Adrenal gland (tissue), 9 donors: ENCODE measurements at regions not wholly inside any gene's neighbourhood (a gene's known extent, or its start where the extent isn't known, plus 50 kb on each side); places are given as distances from the start of the nearest gene placed in this dataset.

Experiments used
- DNase-seq, 7 donors: peaks; one replicate each; pipeline ENCODE4 v3.0.0-alpha.2; 2019 to 2020
- H3K27ac ChIP-seq, 5 donors: fragments of 200-600 bp; sonication (generic) in 4 of 5; 1 replicate in 3 of 5; 2 replicates in 2 of 5; pipeline versions ENCODE4 v1.5.1 to v1.8.0; 2016 to 2020; ENCODE audit warnings: mild to moderate bottlenecking in 1 of 5
- H3K27me3 ChIP-seq: fragments of 200-600 bp; 2 replicates; pipeline ENCODE4 v1.8.0; 2021
- H3K36me3 ChIP-seq, 2 donors: fragments of 200-600 bp; replicated peaks in 1 of 2; 1 replicate in 1 of 2; 2 replicates in 1 of 2; pipeline versions ENCODE4 v1.5.1 to v1.8.0; 2018 to 2022
- H3K4me1 ChIP-seq, 2 donors: fragments of 200-600 bp; replicated peaks in 1 of 2; 1 replicate in 1 of 2; 2 replicates in 1 of 2; pipeline versions ENCODE4 v1.5.1 to v1.8.0; 2018 to 2021
- H3K4me3 ChIP-seq, 4 donors: fragments of 200-600 bp; sonication (generic) in 3 of 4; one replicate each; pipeline ENCODE4 v1.5.1; 2016 to 2018
- H3K9me3 ChIP-seq, 3 donors: fragments of 200-600 bp; sonication (generic) in 1 of 3; replicated peaks in 1 of 3; 1 replicate in 2 of 3; 2 replicates in 1 of 3; pipeline versions ENCODE4 v1.5.1 to v1.8.0; 2016 to 2021
- POLR2A ChIP-seq, 2 donors: fragments of 450-650 bp; IDR thresholded peaks; one replicate each; pipeline ENCODE4 v1.6.1; 2017; ENCODE audit warnings: antibody characterized with exemption in 2 of 2, mild to moderate bottlenecking in 2 of 2, moderate library complexity in 1 of 2
- WGBS, 4 donors: extraction: QIAGEN DNeasy Blood & Tissue Kit in 2 of 4; methylation state at CpG; one replicate each; pipeline versions ENCODE4 v1.1.5 to v1.1.7; 2013 to 2017; 5-methylcytosine and 5-hydroxymethylcytosine counted together
- intact Hi-C, 2 donors: fragments of 100-400 bp; cut with DNase I; formaldehyde crosslinking; loops; one replicate each; pipeline versions ENCODE4 v1.14.1 to v1.15.0; 2022 to 2023
- TF ChIP-seq, protein P1 (sequence below), 6 experiments: fragments of 450-650 bp in 4 of 6; fragments of 200-600 bp in 2 of 6; sonication (generic) in 1 of 6; IDR thresholded peaks; 1 replicate in 5 of 6; 2 replicates in 1 of 6; pipeline versions ENCODE4 v1.5.1 to v1.8.0; 2016 to 2021; ENCODE audit warnings: antibody characterized with exemption in 6 of 6, mild to moderate bottlenecking in 2 of 6, moderate library complexity in 1 of 6
- donor health status: healthy with polysubstance abuse.
- donor health status: Bipolar disorder and iron deficiency.
- donor health status: DM: yes; HTN: yes; CAD: no.
- donor health status: DM: no; HTN: no; CAD: no.
- donor health status: DM: no; HTN: no; CAD: no.

DNA sequence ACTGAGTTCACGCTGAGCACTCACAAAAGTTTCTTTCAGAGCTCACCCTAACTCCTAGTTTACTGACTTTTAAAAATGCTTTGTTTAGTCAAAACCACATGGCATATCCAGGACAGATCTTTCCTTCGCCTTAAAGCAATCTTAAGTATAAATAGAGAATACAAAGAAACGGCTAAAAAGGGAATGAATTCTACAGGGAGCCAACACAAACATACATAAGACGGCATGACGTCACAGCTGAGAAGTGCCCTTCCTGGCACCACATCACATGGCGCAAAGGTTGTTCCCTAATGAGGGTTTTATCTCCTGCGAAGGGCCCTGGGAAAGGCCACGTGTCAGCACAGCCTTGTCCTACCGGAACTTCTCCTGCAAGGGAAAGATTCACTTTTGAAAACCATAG, 141.3 kb downstream of the IRX1 start:
- Histone ChIP-seq H3K9me3 (no peaks in the 10 kb centered on the region), H3K27me3 (no peaks in the 10 kb centered on the region), H3K4me3 (no peak overlapping the region), H3K27ac (no peak overlapping the region), H3K4me1 (no peaks in the 10 kb centered on the region), H3K36me3 (no peaks in the 10 kb centered on the region)
- 63 to 69% (median 65%) methylated on average over 9 of the region's 9 CpGs for WGBS, 4 donors
- intact Hi-C loops, result no loop called here
- no peak for DNase-seq
- TF ChIP-seq, protein P1, sequence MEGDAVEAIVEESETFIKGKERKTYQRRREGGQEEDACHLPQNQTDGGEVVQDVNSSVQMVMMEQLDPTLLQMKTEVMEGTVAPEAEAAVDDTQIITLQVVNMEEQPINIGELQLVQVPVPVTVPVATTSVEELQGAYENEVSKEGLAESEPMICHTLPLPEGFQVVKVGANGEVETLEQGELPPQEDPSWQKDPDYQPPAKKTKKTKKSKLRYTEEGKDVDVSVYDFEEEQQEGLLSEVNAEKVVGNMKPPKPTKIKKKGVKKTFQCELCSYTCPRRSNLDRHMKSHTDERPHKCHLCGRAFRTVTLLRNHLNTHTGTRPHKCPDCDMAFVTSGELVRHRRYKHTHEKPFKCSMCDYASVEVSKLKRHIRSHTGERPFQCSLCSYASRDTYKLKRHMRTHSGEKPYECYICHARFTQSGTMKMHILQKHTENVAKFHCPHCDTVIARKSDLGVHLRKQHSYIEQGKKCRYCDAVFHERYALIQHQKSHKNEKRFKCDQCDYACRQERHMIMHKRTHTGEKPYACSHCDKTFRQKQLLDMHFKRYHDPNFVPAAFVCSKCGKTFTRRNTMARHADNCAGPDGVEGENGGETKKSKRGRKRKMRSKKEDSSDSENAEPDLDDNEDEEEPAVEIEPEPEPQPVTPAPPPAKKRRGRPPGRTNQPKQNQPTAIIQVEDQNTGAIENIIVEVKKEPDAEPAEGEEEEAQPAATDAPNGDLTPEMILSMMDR (IDR thresholded peaks at IDR 0.05), result no peak
- no peak for TF ChIP-seq POLR2A (IDR thresholded peaks at IDR 0.05)

- no peaks in the 10 kb centered on the region for H3K4me1 ChIP-seq
- no peak for DNase-seq
- no peaks in the 10 kb centered on the region for H3K9me3 ChIP-seq
- H3K4me3 ChIP-seq, result no peak overlapping the region
- no peaks in the 10 kb centered on the region for H3K36me3 ChIP-seq
- intact Hi-C loops, result no loop called here
- no peak overlapping the region for H3K27ac ChIP-seq
- 58 to 79% (median 73%) methylated on average over 3 of the region's 3 CpGs for WGBS, 4 donors
- no peaks in the 10 kb centered on the region for H3K27me3 ChIP-seq
- TF ChIP-seq, protein P1 (IDR thresholded peaks at IDR 0.05), result no peak
- no peak for TF ChIP-seq POLR2A (IDR thresholded peaks at IDR 0.05)
Measured at GRCh38 chr5:3738919-3739318, 143.3 kb downstream of the IRX1 start.

GRCh38 chr5:3740546-3741373, 145.1 kb downstream of the IRX1 start:
- Histone ChIP-seq H3K9me3 (no peaks in the 10 kb centered on the region), H3K4me3 (no peak overlapping the region), H3K4me1 (no peaks in the 10 kb centered on the region), H3K27me3 (no peaks in the 10 kb centered on the region), H3K27ac (no peak overlapping the region), H3K36me3 (no peaks in the 10 kb centered on the region)
- intact Hi-C loops, result no loop called here
- TF ChIP-seq, protein P1 (IDR thresholded peaks at IDR 0.05), result no peak
- no peak for TF ChIP-seq POLR2A (IDR thresholded peaks at IDR 0.05)
- WGBS, 4 donors, result 89 to 91% (median 89%) methylated on average over 17 to 27 of the region's 27 CpGs
- no peak for DNase-seq

- no peak overlapping the region for H3K27ac ChIP-seq
- WGBS, 4 donors, result 69 to 82% (median 76%) methylated on average over 8 of the region's 8 CpGs
- intact Hi-C loops, result no loop called here
- no peaks in the 10 kb centered on the region for H3K9me3 ChIP-seq
- H3K36me3 ChIP-seq, result no peaks in the 10 kb centered on the region
- no peak overlapping the region for H3K4me3 ChIP-seq
- no peaks in the 10 kb centered on the region for H3K4me1 ChIP-seq
- DNase-seq, result no peak
- no peaks in the 10 kb centered on the region for H3K27me3 ChIP-seq
- no peak for TF ChIP-seq POLR2A (IDR thresholded peaks at IDR 0.05)
- TF ChIP-seq, protein P1 (IDR thresholded peaks at IDR 0.05), result no peak
Measured at GRCh38 chr5:3741374-3741770, 145.7 kb downstream of the IRX1 start.
